Amniotic stem cell (primary cell): ENCODE measurements at regions not wholly inside any gene's neighbourhood (a gene's known extent, or its start where the extent isn't known, plus 50 kb on each side); places are given as distances from the start of the nearest gene placed in this dataset.
"Not testable (repeated sequence)": the region's sequence is repeated elsewhere in the genome, so short reads cannot be mapped to it uniquely, and the experiment has no call there.

Experiments
- DNase-seq: peaks from one replicate; lab custom pipeline; 2025; lab: John Stamatoyannopoulos, UW

GRCh38 chr20:53872561-53873229 lies 197.7 kb downstream of the BCAS1 start:
- DNase-seq: no peak

GRCh38 chr20:53872081-53872541 lies 198.3 kb downstream of the BCAS1 start:
- DNase-seq: no peak

- no peak for DNase-seq
Measured at GRCh38 chr20:53871541-53871940, 198.9 kb downstream of the BCAS1 start.

GRCh38 chr20:53870426-53871315 lies 199.7 kb downstream of the BCAS1 start:
- no peak for DNase-seq

- DNase-seq: no peak
Measured at GRCh38 chr20:53869466-53870258, 200.7 kb downstream of the BCAS1 start.

- DNase-seq: no peak
Measured at GRCh38 chr20:53867741-53868351, 202.5 kb downstream of the BCAS1 start.

- DNase-seq: no peak
Measured at GRCh38 chr20:53866794-53867740, 203.3 kb downstream of the BCAS1 start.

GRCh38 chr20:53865901-53866793 lies 204.2 kb downstream of the BCAS1 start:
- DNase-seq: no peak

- DNase-seq: not testable (repeated sequence)
Measured at GRCh38 chr20:53864765-53865683, 205.4 kb downstream of the BCAS1 start.

GRCh38 chr20:53863923-53864641 lies 206.3 kb downstream of the BCAS1 start:
- DNase-seq: not testable (repeated sequence)

- not testable (repeated sequence) for DNase-seq
Measured at GRCh38 chr20:53863535-53863922, 206.9 kb downstream of the BCAS1 start.

- not testable (repeated sequence) for DNase-seq
Measured at GRCh38 chr20:53863039-53863438, 207.4 kb downstream of the BCAS1 start.

- not testable (repeated sequence) for DNase-seq
Measured at GRCh38 chr20:53862490-53862889, 207.9 kb downstream of the BCAS1 start.

GRCh38 chr20:53862136-53862397 lies 208.3 kb downstream of the BCAS1 start:
- not testable (repeated sequence) for DNase-seq

GRCh38 chr20:53859684-53860083 lies 210.7 kb downstream of the BCAS1 start:
- no peak for DNase-seq

- DNase-seq: not testable (repeated sequence)
Measured at GRCh38 chr20:53859009-53859408, 211.4 kb downstream of the BCAS1 start.

- DNase-seq: not testable (repeated sequence)
Measured at GRCh38 chr20:53858516-53858915, 211.9 kb downstream of the BCAS1 start.

GRCh38 chr20:53857723-53858236 lies 212.6 kb downstream of the BCAS1 start:
- DNase-seq: no peak
